GM23338 (cell line): ENCODE measurements at regions not wholly inside any gene's neighbourhood (a gene's known extent, or its start where the extent isn't known, plus 50 kb on each side); places are given as distances from the start of the nearest gene placed in this dataset.

Experiments used
- ATAC-seq: fragments of 200-7000 bp; cut with Tn5 transposase; 3 replicates; pipeline ENCODE4 v1.9.1; 2020
- DNase-seq: peaks from one replicate; pipeline ENCODE4 v3.0.0-alpha.2; 2015; ENCODE audit warnings: low spot score
- H2AFZ ChIP-seq: fragments of 200-600 bp; sonication (generic); 2 replicates; pipeline ENCODE4 v1.8.0; 2016; ENCODE audit warnings: antibody characterized with exemption, mild to moderate bottlenecking, moderate library complexity
- H3F3A ChIP-seq: fragments of 200-600 bp; sonication (generic); replicated peaks from 2 replicates; pipeline ENCODE4 v1.8.0; 2017; ENCODE audit warnings: antibody characterized with exemption, mixed run types, low read depth
- H3K27ac ChIP-seq: fragments of 200-600 bp; sonication (generic); 2 replicates; pipeline ENCODE4 v1.6.1; 2016; ENCODE audit warnings: low read depth
- H3K27me3 ChIP-seq: fragments of 200-600 bp; sonication (generic); 2 replicates; pipeline ENCODE4 v1.8.0; 2016; ENCODE audit warnings: mild to moderate bottlenecking, mixed run types, moderate library complexity; ENCODE audit not compliant: insufficient read depth
- H3K36me3 ChIP-seq: fragments of 200-600 bp; sonication (generic); 2 replicates; pipeline ENCODE4 v1.8.0; 2016; ENCODE audit warnings: mild to moderate bottlenecking; ENCODE audit not compliant: insufficient read depth
- H3K4me1 ChIP-seq: fragments of 200-600 bp; sonication (generic); 2 replicates; pipeline ENCODE4 v1.8.0; 2016; ENCODE audit warnings: mild to moderate bottlenecking, moderate library complexity; ENCODE audit not compliant: insufficient read depth
- H3K4me2 ChIP-seq: fragments of 200-600 bp; sonication (generic); 2 replicates; pipeline ENCODE4 v1.7.1; 2017; ENCODE audit warnings: mixed run types
- H3K4me3 ChIP-seq: fragments of 200-600 bp; sonication (generic); 2 replicates; pipeline ENCODE4 v1.6.1; 2016; ENCODE audit warnings: mixed run types
- H3K79me2 ChIP-seq: fragments of 200-600 bp; sonication (generic); replicated peaks from 2 replicates; pipeline ENCODE4 v1.8.0; 2017; ENCODE audit warnings: mild to moderate bottlenecking; ENCODE audit not compliant: insufficient read depth
- H3K9me2 ChIP-seq: fragments of 200-600 bp; sonication (generic); 2 replicates; pipeline ENCODE4 v1.8.0; 2017; ENCODE audit not compliant: insufficient read depth
- H4K20me1 ChIP-seq: fragments of 200-600 bp; sonication (generic); replicated peaks from 2 replicates; pipeline ENCODE4 v1.8.0; 2017; ENCODE audit warnings: mild to moderate bottlenecking; ENCODE audit not compliant: insufficient read depth
- H3K27ac Mint-ChIP-seq: 2 replicates; pipeline ENCODE4 v1.8.0; 2020; ENCODE audit warnings: inconsistent platforms, mild to moderate bottlenecking, moderate library complexity, mixed read lengths
- H3K27me3 Mint-ChIP-seq: 3 replicates; pipeline ENCODE4 v1.8.0; 2022; ENCODE audit warnings: low read depth, mild to moderate bottlenecking, moderate library complexity, mixed read lengths, inconsistent platforms; ENCODE audit not compliant: insufficient read depth, poor library complexity
- H3K36me3 Mint-ChIP-seq: 3 replicates; pipeline ENCODE4 v1.8.0; 2021; ENCODE audit warnings: low read depth, mild to moderate bottlenecking, inconsistent platforms, moderate library complexity, mixed read lengths
- H3K4me1 Mint-ChIP-seq: 3 replicates; pipeline ENCODE4 v1.8.0; 2020; ENCODE audit warnings: mild to moderate bottlenecking, inconsistent platforms, mixed read lengths
- H3K4me3 Mint-ChIP-seq: 3 replicates; pipeline ENCODE4 v1.8.0; 2021; ENCODE audit warnings: moderate library complexity, mild to moderate bottlenecking, inconsistent platforms, mixed read lengths
- H3K9me3 Mint-ChIP-seq: 3 replicates; pipeline ENCODE4 v1.8.0; 2020; ENCODE audit warnings: moderate library complexity, mild to moderate bottlenecking, inconsistent platforms, mixed read lengths
- CREB1 ChIP-seq: fragments of 250-450 bp; sonication (Bioruptor Pico); IDR thresholded peaks from 2 replicates; pipeline ENCODE4 v1.5.0; 2020; ENCODE audit warnings: low read depth, mild to moderate bottlenecking, moderate library complexity
- EZH2phosphoT487 ChIP-seq: fragments of 200-600 bp; sonication (generic); IDR thresholded peaks from one replicate; pipeline ENCODE4 v1.8.1; 2018; ENCODE audit warnings: antibody characterized with exemption; ENCODE audit not compliant: unreplicated experiment
- JUNB ChIP-seq: IDR thresholded peaks from one replicate; pipeline ENCODE4 v1.6.1; 2016; ENCODE audit warnings: antibody characterized with exemption; ENCODE audit not compliant: unreplicated experiment
- NANOG ChIP-seq: IDR thresholded peaks from 2 replicates; pipeline ENCODE4 v1.6.1; 2016; ENCODE audit warnings: antibody characterized with exemption, borderline replicate concordance
- POLR2AphosphoS5 ChIP-seq: IDR thresholded peaks from 2 replicates; pipeline ENCODE4 v1.6.1; 2016; ENCODE audit warnings: antibody characterized with exemption, low read depth
- STAT1 ChIP-seq: IDR thresholded peaks from one replicate; pipeline ENCODE4 v1.6.1; 2016; ENCODE audit warnings: antibody characterized with exemption; ENCODE audit not compliant: unreplicated experiment
- ZNF114 ChIP-seq: fragments of 250-450 bp; sonication (Bioruptor Pico); IDR thresholded peaks from 2 replicates; pipeline ENCODE4 v1.5.0; 2020; ENCODE audit warnings: mild to moderate bottlenecking, moderate library complexity
- ZNF331 ChIP-seq: fragments of 250-450 bp; sonication (Bioruptor Pico); IDR thresholded peaks from 2 replicates; pipeline ENCODE4 v1.5.0; 2020; ENCODE audit warnings: low read depth, mild to moderate bottlenecking, moderate library complexity
- TF ChIP-seq, protein P1 (sequence below), 2 experiments: fragments of 200-600 bp in 1 of 2; sonication (generic) in 1 of 2; conservative IDR thresholded peaks; 2 replicates each; pipeline versions ENCODE4 v1.5.1 to v1.6.1; 2016 to 2017; ENCODE audit warnings: antibody characterized with exemption in 2 of 2, low read depth in 2 of 2, mild to moderate bottlenecking in 2 of 2, moderate library complexity in 1 of 2
- TF ChIP-seq, protein P2 (sequence below): IDR thresholded peaks from 2 replicates; pipeline ENCODE4 v1.6.1; 2016; ENCODE audit warnings: antibody characterized with exemption
- TF ChIP-seq, protein P3 (sequence below): IDR thresholded peaks from one replicate; pipeline ENCODE4 v1.6.1; 2018; ENCODE audit warnings: antibody characterized with exemption; ENCODE audit not compliant: unreplicated experiment

DNA sequence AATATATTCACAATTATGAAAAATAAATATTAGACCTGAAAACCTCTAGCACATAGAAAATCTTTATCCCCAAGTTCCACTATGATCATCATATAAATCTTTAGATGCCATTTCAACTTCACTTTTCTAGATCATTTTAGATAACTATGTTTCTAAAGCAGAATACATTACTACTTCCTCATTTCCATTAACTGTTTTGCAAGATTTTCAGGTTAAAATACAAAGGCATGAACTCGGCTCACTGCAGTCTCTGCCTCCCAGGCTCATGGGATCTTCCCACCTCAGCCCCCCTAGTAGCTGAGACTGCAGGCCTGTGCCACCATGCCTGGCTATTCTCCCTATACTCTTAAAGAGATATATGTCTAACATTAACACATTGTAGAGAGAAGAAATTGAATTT is 1365.9 kb upstream of the AGA start:
- Mint-ChIP-seq H3K27me3 (peaks cover 4% of the 10 kb centered on the region), H3K27ac (no peak overlapping the region), H3K36me3 (no peaks in the 10 kb centered on the region), H3K4me3 (no peak overlapping the region), H3K4me1 (no peaks in the 10 kb centered on the region), H3K9me3 (no peaks in the 10 kb centered on the region; the same call in 1 of the 3 replicates)
- Histone ChIP-seq H2AFZ (no peak overlapping the region), H3K27me3 (no peaks in the 10 kb centered on the region), H3K36me3 (no peaks in the 10 kb centered on the region), H3K27ac (no peak overlapping the region), H3K9me2 (peaks cover 3% of the 10 kb centered on the region; the same call in 1 of the 2 replicates), H3F3A (no peaks in the 10 kb centered on the region), H3K4me1 (no peaks in the 10 kb centered on the region), H3K79me2 (no peaks in the 10 kb centered on the region), H3K4me3 (no peak overlapping the region), H3K4me2 (no peak overlapping the region), H4K20me1 (no peaks in the 10 kb centered on the region)
- ATAC-seq (no peak), DNase-seq (no peak)
- no peak for TF ChIP-seq ZNF114 (CRISPR knock-in tag)
- TF ChIP-seq, protein P1, sequence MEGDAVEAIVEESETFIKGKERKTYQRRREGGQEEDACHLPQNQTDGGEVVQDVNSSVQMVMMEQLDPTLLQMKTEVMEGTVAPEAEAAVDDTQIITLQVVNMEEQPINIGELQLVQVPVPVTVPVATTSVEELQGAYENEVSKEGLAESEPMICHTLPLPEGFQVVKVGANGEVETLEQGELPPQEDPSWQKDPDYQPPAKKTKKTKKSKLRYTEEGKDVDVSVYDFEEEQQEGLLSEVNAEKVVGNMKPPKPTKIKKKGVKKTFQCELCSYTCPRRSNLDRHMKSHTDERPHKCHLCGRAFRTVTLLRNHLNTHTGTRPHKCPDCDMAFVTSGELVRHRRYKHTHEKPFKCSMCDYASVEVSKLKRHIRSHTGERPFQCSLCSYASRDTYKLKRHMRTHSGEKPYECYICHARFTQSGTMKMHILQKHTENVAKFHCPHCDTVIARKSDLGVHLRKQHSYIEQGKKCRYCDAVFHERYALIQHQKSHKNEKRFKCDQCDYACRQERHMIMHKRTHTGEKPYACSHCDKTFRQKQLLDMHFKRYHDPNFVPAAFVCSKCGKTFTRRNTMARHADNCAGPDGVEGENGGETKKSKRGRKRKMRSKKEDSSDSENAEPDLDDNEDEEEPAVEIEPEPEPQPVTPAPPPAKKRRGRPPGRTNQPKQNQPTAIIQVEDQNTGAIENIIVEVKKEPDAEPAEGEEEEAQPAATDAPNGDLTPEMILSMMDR (conservative IDR thresholded peaks at IDR 0.05; ENCODE audit: low read depth in 2 of 2) = no peak
- TF ChIP-seq POLR2AphosphoS5 = no peak
- TF ChIP-seq EZH2phosphoT487 = no peak
- TF ChIP-seq JUNB = no peak
- TF ChIP-seq, protein P2, sequence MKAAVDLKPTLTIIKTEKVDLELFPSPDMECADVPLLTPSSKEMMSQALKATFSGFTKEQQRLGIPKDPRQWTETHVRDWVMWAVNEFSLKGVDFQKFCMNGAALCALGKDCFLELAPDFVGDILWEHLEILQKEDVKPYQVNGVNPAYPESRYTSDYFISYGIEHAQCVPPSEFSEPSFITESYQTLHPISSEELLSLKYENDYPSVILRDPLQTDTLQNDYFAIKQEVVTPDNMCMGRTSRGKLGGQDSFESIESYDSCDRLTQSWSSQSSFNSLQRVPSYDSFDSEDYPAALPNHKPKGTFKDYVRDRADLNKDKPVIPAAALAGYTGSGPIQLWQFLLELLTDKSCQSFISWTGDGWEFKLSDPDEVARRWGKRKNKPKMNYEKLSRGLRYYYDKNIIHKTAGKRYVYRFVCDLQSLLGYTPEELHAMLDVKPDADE = no peak
- no peak for TF ChIP-seq ZNF331 (CRISPR knock-in tag)
- TF ChIP-seq, protein P3, sequence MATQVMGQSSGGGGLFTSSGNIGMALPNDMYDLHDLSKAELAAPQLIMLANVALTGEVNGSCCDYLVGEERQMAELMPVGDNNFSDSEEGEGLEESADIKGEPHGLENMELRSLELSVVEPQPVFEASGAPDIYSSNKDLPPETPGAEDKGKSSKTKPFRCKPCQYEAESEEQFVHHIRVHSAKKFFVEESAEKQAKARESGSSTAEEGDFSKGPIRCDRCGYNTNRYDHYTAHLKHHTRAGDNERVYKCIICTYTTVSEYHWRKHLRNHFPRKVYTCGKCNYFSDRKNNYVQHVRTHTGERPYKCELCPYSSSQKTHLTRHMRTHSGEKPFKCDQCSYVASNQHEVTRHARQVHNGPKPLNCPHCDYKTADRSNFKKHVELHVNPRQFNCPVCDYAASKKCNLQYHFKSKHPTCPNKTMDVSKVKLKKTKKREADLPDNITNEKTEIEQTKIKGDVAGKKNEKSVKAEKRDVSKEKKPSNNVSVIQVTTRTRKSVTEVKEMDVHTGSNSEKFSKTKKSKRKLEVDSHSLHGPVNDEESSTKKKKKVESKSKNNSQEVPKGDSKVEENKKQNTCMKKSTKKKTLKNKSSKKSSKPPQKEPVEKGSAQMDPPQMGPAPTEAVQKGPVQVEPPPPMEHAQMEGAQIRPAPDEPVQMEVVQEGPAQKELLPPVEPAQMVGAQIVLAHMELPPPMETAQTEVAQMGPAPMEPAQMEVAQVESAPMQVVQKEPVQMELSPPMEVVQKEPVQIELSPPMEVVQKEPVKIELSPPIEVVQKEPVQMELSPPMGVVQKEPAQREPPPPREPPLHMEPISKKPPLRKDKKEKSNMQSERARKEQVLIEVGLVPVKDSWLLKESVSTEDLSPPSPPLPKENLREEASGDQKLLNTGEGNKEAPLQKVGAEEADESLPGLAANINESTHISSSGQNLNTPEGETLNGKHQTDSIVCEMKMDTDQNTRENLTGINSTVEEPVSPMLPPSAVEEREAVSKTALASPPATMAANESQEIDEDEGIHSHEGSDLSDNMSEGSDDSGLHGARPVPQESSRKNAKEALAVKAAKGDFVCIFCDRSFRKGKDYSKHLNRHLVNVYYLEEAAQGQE = no peak
- TF ChIP-seq NANOG = no peak
- TF ChIP-seq STAT1 = no peak

DNA sequence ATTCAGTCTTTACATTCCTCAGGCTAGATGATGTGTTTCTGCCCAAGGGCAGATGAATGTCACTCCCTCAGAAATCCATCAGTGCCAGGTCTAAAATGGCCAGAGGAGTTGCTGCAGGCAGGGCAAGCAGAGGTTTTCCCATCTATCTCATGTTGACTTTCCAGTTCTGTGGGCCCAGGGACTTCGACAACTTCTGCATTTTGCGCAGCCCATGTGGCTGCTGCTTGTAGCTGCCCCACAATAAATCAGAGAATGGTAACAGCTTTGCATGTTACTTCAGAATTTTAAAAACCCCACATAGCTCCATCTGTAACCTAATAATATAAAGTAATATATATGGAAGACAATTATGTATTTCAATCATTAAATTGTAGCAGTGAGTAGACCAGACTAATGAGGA is 1367.7 kb upstream of the AGA start:
- H3K27ac Mint-ChIP-seq = no peak overlapping the region
- no peaks in the 10 kb centered on the region for H3K27me3 ChIP-seq
- no peak for TF ChIP-seq ZNF331 (CRISPR knock-in tag)
- no peak for TF ChIP-seq CREB1 (CRISPR knock-in tag)
- no peak for TF ChIP-seq POLR2AphosphoS5
- TF ChIP-seq, protein P1 (conservative IDR thresholded peaks at IDR 0.05; ENCODE audit: low read depth in 2 of 2) = no peak

More for the DNA sequence above, 1367.7 kb upstream of the AGA start:
- Mint-ChIP-seq H3K36me3 (no peaks in the 10 kb centered on the region), H3K9me3 (no peaks in the 10 kb centered on the region; the same call in 1 of the 3 replicates), H3K4me3 (no peak overlapping the region), H3K27me3 (peaks cover 4% of the 10 kb centered on the region), H3K4me1 (no peaks in the 10 kb centered on the region)
- no peak overlapping the region for H3K27ac ChIP-seq
- no peaks in the 10 kb centered on the region for H3F3A ChIP-seq
- H3K4me1 ChIP-seq = no peaks in the 10 kb centered on the region
- peaks cover 3% of the 10 kb centered on the region; the same call in 1 of the 2 replicates for H3K9me2 ChIP-seq
- no peaks in the 10 kb centered on the region for H3K36me3 ChIP-seq
- ATAC-seq = no peak
- no peak overlapping the region for H3K4me2 ChIP-seq
- H2AFZ ChIP-seq = no peak overlapping the region
- no peaks in the 10 kb centered on the region for H3K79me2 ChIP-seq
- no peak overlapping the region for H3K4me3 ChIP-seq
- no peak for DNase-seq
- no peaks in the 10 kb centered on the region for H4K20me1 ChIP-seq
